B cell (primary cell): ENCODE measurements at regions not wholly inside any gene's neighbourhood (a gene's known extent, or its start where the extent isn't known, plus 50 kb on each side); places are given as distances from the start of the nearest gene placed in this dataset.

Experiments
- ATAC-seq: fragments of 200-7000 bp; cut with Tn5 transposase; one replicate; pipeline ENCODE4 v1.10.0; 2021; ENCODE audit warnings: low read depth, mild to moderate bottlenecking, moderate number of reproducible peaks, moderate library complexity
- CTCF ChIA-PET: fragments of 350-600 bp; sonication (Branson Sonifier 250); formaldehyde crosslinking; loops from one replicate; lab custom pipeline; 2021; ENCODE audit warnings: antibody characterized with exemption, inconsistent platforms; lab: Charles Lee
- POLR2A ChIA-PET: fragments of 350-600 bp; sonication (Branson Sonifier 250); formaldehyde crosslinking; loops from one replicate; lab custom pipeline; 2021; ENCODE audit warnings: antibody characterized with exemption; lab: Charles Lee
- DNase-seq: peaks from one replicate; pipeline ENCODE4 v3.0.0; 2013
- H2AFZ ChIP-seq: 2 replicates; pipeline ENCODE4 v1.6.1; 2012; ENCODE audit warnings: mild to moderate bottlenecking, low read depth, low read length; ENCODE audit not compliant: insufficient read depth, poor library complexity, severe bottlenecking
- H3K27ac ChIP-seq, 2 donors: 1 replicate in 1 of 2; 2 replicates in 1 of 2; pipeline ENCODE4 v1.5.1; 2012 to 2013; ENCODE audit warnings: low read length in 2 of 2, mild to moderate bottlenecking in 2 of 2, moderate library complexity in 1 of 2
- H3K27me3 ChIP-seq, 4 experiments: fragments of 200-600 bp in 1 of 4; sonication (generic) in 1 of 4; replicated peaks in 1 of 4; 1 replicate in 2 of 4; 2 replicates in 2 of 4; pipeline versions ENCODE4 v1.6.1 to v1.7.0; 2013 to 2016; ENCODE audit warnings: low read length in 3 of 4, mild to moderate bottlenecking in 2 of 4, mixed read lengths in 1 of 4, moderate library complexity in 1 of 4; ENCODE audit not compliant: insufficient read depth in 4 of 4, control insufficient read depth in 3 of 4; ENCODE audit errors: control extremely low read depth in 1 of 4
- H3K36me3 ChIP-seq, 2 experiments: replicated peaks in 1 of 2; 1 replicate in 1 of 2; 2 replicates in 1 of 2; pipeline versions ENCODE4 v1.6.1 to v1.7.1; 2013; ENCODE audit warnings: low read length in 1 of 2; ENCODE audit not compliant: insufficient read depth in 2 of 2, control insufficient read depth in 1 of 2; ENCODE audit errors: control extremely low read depth in 1 of 2, extremely low read depth in 1 of 2
- H3K4me1 ChIP-seq, 2 donors: fragments of 200-600 bp in 1 of 2; sonication (generic) in 1 of 2; 1 replicate in 1 of 2; 2 replicates in 1 of 2; pipeline versions ENCODE4 v1.5.1 to v1.6.1; 2013 to 2017; ENCODE audit warnings: low read length in 2 of 2; ENCODE audit not compliant: control insufficient read depth in 2 of 2, insufficient read depth in 2 of 2
- H3K4me2 ChIP-seq: replicated peaks from 2 replicates; pipeline ENCODE3; 2012; ENCODE audit warnings: mild to moderate bottlenecking, low read depth, low read length; ENCODE audit not compliant: poor library complexity, severe bottlenecking
- H3K4me3 ChIP-seq, 5 experiments: fragments of 200-600 bp in 1 of 5; sonication (generic) in 1 of 5; 1 replicate in 3 of 5; 2 replicates in 2 of 5; pipeline versions ENCODE4 v1.5.1 to v1.7.0; 2011 to 2016; ENCODE audit warnings: low read length in 4 of 5, mild to moderate bottlenecking in 4 of 5, low read depth in 2 of 5, control low read depth in 1 of 5, moderate library complexity in 1 of 5; ENCODE audit not compliant: insufficient read depth in 1 of 5; ENCODE audit errors: control extremely low read depth in 1 of 5, extremely low read depth in 1 of 5
- H3K79me2 ChIP-seq: fragments of 200-600 bp; sonication (generic); one replicate; pipeline ENCODE4 v1.6.0; 2016; ENCODE audit warnings: low read length; ENCODE audit not compliant: control insufficient read depth, insufficient read depth
- H3K9ac ChIP-seq: fragments of 200-600 bp; sonication (generic); 2 replicates; pipeline ENCODE4 v1.6.1; 2017; ENCODE audit warnings: mild to moderate bottlenecking, low read length, moderate library complexity
- H3K9me3 ChIP-seq, 3 donors: one replicate each; pipeline versions ENCODE4 v1.6.1 to v1.7.1; 2013; ENCODE audit warnings: low read length in 2 of 3; ENCODE audit not compliant: control insufficient read depth in 2 of 3, insufficient read depth in 1 of 3; ENCODE audit errors: control extremely low read depth in 1 of 3
- H4K20me1 ChIP-seq: 2 replicates; pipeline ENCODE4 v1.6.0; 2012; ENCODE audit warnings: mild to moderate bottlenecking, low read length; ENCODE audit not compliant: insufficient read depth, control insufficient read depth, poor library complexity, severe bottlenecking
- H3K27ac Mint-ChIP-seq: one replicate; pipeline ENCODE4 v1.8.0; 2021; ENCODE audit warnings: mixed read lengths
- H3K27me3 Mint-ChIP-seq: one replicate; pipeline ENCODE4 v1.8.0; 2021; ENCODE audit warnings: mixed read lengths
- H3K4me1 Mint-ChIP-seq: one replicate; pipeline ENCODE4 v1.8.0; 2021; ENCODE audit warnings: mixed read lengths
- H3K4me3 Mint-ChIP-seq: one replicate; pipeline ENCODE4 v1.8.0; 2021; ENCODE audit warnings: mixed read lengths
- H3K9me3 Mint-ChIP-seq: one replicate; pipeline ENCODE4 v1.8.0; 2022; ENCODE audit warnings: mixed read lengths; ENCODE audit not compliant: insufficient read depth
- CTCF ChIP-seq: fragments of 200-600 bp; IDR thresholded peaks from one replicate; pipeline ENCODE4 v1.8.0; 2022; ENCODE audit warnings: antibody characterized with exemption, mild to moderate bottlenecking
- EZH2 ChIP-seq: IDR thresholded peaks from 2 replicates; pipeline ENCODE4 v1.6.1; 2012; ENCODE audit warnings: borderline replicate concordance, low read depth, mild to moderate bottlenecking, moderate library complexity, low read length; ENCODE audit not compliant: insufficient read depth, poor library complexity, severe bottlenecking
- WGBS: methylation state at CpG from one replicate; pipeline ENCODE4 v1.1.5; 2013; ENCODE audit warnings: missing lambda C conversion rate; ENCODE audit not compliant: insufficient coverage; 5-methylcytosine and 5-hydroxymethylcytosine counted together
- intact Hi-C: fragments of 100-400 bp; cut with micrococcal nuclease; formaldehyde crosslinking; loops from one replicate; pipeline ENCODE4 v1.10.0; 2022

DNA sequence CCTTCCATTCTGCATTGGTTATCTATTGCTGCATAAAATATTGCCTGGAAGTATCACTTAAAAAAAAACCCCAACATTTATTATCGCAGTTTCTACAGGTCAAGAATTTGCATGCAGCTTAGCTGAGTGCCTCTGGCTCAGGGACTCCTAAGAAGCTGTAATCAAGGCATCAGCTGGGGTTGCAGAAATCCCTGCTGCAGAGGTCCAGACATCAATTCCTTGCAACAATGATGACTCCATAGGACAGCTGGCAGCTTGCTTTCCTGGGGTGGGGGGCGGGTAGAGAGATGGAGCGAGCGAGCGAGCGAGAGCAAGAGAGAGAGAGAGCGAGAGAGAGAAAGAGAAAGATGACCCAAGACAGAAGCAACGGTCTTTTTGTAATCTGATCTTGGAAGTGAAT, 308.1 kb downstream of the HAPSTR1 start:
- H3K27ac Mint-ChIP-seq, result no peak overlapping the region
- no peak overlapping the region for H3K4me3 Mint-ChIP-seq
- Histone ChIP-seq H3K79me2 (no peaks in the 10 kb centered on the region), H3K9me3 (no peaks in the 10 kb centered on the region), H4K20me1 (no peaks in the 10 kb centered on the region), H2AFZ (no peak overlapping the region), H3K36me3 (no peaks in the 10 kb centered on the region), H3K27ac (no peak overlapping the region), H3K4me3 (no peak overlapping the region), H3K27me3 (no peaks in the 10 kb centered on the region), H3K4me2 (no peak overlapping the region), H3K4me1 (no peaks in the 10 kb centered on the region), H3K9ac (no peak overlapping the region)
- POLR2A ChIA-PET, result no interaction called here
- H3K27me3 Mint-ChIP-seq, result peaks cover 4% of the 10 kb centered on the region
- DNase-seq (no peak), ATAC-seq (no peak)
- intact Hi-C loops, result no loop called here
- H3K4me1 Mint-ChIP-seq, result no peaks in the 10 kb centered on the region
- peaks cover 5% of the 10 kb centered on the region for H3K9me3 Mint-ChIP-seq
- TF ChIP-seq EZH2, result no peak
- no peak for TF ChIP-seq CTCF
- CTCF ChIA-PET, result no interaction called here
- 88% methylated on average over 1 of the region's 8 CpGs for WGBS

- no peak overlapping the region for H2AFZ ChIP-seq
- Mint-ChIP-seq H3K27ac (no peak overlapping the region), H3K4me3 (no peak overlapping the region), H3K4me1 (no peaks in the 10 kb centered on the region), H3K27me3 (no peaks in the 10 kb centered on the region), H3K9me3 (peaks cover 5% of the 10 kb centered on the region)
- ChIA-PET CTCF (no interaction called here), POLR2A (no interaction called here)
- TF ChIP-seq EZH2 (no peak), CTCF (no peak)
- intact Hi-C loops, result no loop called here
- no peak overlapping the region for H3K27ac ChIP-seq
- no peaks in the 10 kb centered on the region for H3K27me3 ChIP-seq
- no peak overlapping the region for H3K4me2 ChIP-seq
- no peak for DNase-seq
- no peaks in the 10 kb centered on the region for H3K9me3 ChIP-seq
- no peak overlapping the region for H3K9ac ChIP-seq
- H4K20me1 ChIP-seq, result no peaks in the 10 kb centered on the region
- H3K4me1 ChIP-seq, result no peaks in the 10 kb centered on the region
- no peak for ATAC-seq
- H3K79me2 ChIP-seq, result no peaks in the 10 kb centered on the region
- H3K36me3 ChIP-seq, result no peaks in the 10 kb centered on the region
- H3K4me3 ChIP-seq, result no peak overlapping the region
Measured at GRCh38 chr16:9401173-9401572, 309.7 kb downstream of the HAPSTR1 start.
